GM10266 (cell line): ENCODE measurements at regions not wholly inside any gene's neighbourhood (a gene's known extent, or its start where the extent isn't known, plus 50 kb on each side); places are given as distances from the start of the nearest gene placed in this dataset.

Experiments used
- DNase-seq: peaks from one replicate; pipeline ENCODE4 v3.0.0; 2012; ENCODE audit errors: extremely low spot score
- TF ChIP-seq, protein P1 (sequence below): IDR thresholded peaks from 2 replicates; pipeline ENCODE4 v1.5.1; 2012; ENCODE audit warnings: mild to moderate bottlenecking, low read depth; ENCODE audit not compliant: control insufficient read depth, insufficient read depth; ENCODE audit errors: missing control alignments

GRCh38 chrX:82591421-82591820, 916.7 kb upstream of the POU3F4 start:
- TF ChIP-seq, protein P1, sequence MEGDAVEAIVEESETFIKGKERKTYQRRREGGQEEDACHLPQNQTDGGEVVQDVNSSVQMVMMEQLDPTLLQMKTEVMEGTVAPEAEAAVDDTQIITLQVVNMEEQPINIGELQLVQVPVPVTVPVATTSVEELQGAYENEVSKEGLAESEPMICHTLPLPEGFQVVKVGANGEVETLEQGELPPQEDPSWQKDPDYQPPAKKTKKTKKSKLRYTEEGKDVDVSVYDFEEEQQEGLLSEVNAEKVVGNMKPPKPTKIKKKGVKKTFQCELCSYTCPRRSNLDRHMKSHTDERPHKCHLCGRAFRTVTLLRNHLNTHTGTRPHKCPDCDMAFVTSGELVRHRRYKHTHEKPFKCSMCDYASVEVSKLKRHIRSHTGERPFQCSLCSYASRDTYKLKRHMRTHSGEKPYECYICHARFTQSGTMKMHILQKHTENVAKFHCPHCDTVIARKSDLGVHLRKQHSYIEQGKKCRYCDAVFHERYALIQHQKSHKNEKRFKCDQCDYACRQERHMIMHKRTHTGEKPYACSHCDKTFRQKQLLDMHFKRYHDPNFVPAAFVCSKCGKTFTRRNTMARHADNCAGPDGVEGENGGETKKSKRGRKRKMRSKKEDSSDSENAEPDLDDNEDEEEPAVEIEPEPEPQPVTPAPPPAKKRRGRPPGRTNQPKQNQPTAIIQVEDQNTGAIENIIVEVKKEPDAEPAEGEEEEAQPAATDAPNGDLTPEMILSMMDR: no peak

DNA sequence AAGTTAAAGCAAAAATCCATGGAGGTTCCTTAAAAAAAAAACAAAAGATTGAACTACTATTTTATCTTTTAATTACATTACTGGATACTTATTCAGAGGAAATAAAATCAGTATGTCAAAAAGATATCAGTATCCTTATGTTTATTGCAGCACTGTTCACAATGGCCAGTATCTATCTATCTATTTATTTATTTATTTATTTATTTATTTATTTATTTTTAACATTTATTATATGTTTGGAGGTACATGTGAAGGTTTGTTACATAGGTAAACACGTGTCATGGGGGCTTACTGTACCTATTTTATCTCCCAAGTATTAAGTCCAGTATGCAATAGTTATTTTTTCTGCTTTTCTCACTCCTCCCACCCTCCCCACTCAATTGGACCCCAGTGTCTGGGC, 881.1 kb upstream of the POU3F4 start:
- no peak for DNase-seq
- TF ChIP-seq, protein P1: no peak

More at GRCh38 chrX:82591421-82591820, 916.7 kb upstream of the POU3F4 start:
- no peak for DNase-seq

- DNase-seq: no peak
- TF ChIP-seq, protein P1: no peak
Observed at GRCh38 chrX:82627568-82627967, 880.5 kb upstream of the POU3F4 start.

DNA sequence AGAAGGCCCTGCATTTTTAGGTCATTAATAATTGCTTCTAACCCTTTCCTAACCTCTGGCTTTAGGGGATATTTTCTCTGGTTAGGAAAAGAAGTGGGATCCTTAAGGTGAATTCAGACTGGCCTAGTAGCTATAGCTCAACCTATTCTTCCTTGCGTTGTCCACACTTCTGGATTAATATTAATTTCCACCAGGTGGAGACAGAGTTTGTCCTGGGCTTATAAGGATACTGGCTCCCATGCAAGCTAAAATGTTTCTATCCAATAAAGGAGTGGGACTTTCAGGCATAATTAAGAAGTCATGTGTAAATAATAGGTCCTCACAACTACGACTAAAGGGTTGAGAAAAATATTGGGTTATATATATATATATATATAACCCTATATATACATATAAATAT, 860.0 kb upstream of the POU3F4 start:
- TF ChIP-seq, protein P1: no peak
- DNase-seq: no peak

GRCh38 chrX:82649645-82650044, 858.4 kb upstream of the POU3F4 start:
- DNase-seq: no peak
- TF ChIP-seq, protein P1: no peak

GRCh38 chrX:82658492-82658891, 849.6 kb upstream of the POU3F4 start:
- DNase-seq: no peak
- TF ChIP-seq, protein P1: no peak

DNA sequence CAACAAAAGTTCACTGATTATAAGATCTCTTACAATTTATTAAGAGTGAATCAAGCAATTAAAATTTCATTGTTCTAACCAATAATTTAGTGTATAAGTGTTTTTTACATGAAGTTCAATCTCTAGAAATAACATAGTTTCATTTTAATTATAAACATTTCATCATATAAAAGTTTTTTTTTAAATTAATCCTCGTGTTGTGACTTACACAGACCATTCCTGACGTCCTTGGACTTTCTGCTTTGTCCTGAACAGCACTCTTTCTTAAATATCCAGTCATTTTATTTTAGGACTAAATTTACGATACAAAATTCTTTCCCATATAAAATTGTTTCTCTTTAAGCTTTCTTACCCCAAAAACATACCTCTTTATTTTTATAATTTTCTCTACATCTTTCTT, 841.7 kb upstream of the POU3F4 start:
- TF ChIP-seq, protein P1: no peak
- no peak for DNase-seq
